Stomach smooth muscle (tissue), 2 donors: ENCODE measurements at regions not wholly inside any gene's neighbourhood (a gene's known extent, or its start where the extent isn't known, plus 50 kb on each side); places are given as distances from the start of the nearest gene placed in this dataset.
"Not testable (repeated sequence)": the region's sequence is repeated elsewhere in the genome, so short reads cannot be mapped to it uniquely, and the experiment has no call there.

Experiments
- H3K27ac ChIP-seq: one replicate; pipeline ENCODE4 v1.7.0; 2013; ENCODE audit warnings: mild to moderate bottlenecking, low read length, inconsistent platforms
- H3K27me3 ChIP-seq, 2 donors: one replicate each; pipeline ENCODE4 v1.7.0; 2013; ENCODE audit warnings: low read length in 2 of 2; ENCODE audit not compliant: insufficient read depth in 2 of 2, control insufficient read depth in 1 of 2
- H3K36me3 ChIP-seq, 2 donors: one replicate each; pipeline ENCODE4 v1.7.0; 2013; ENCODE audit warnings: low read length in 2 of 2; ENCODE audit not compliant: control insufficient read depth in 2 of 2, insufficient read depth in 2 of 2
- H3K4me1 ChIP-seq: one replicate; pipeline ENCODE4 v1.7.0; 2013; ENCODE audit warnings: low read length; ENCODE audit not compliant: control insufficient read depth, insufficient read depth
- H3K4me3 ChIP-seq, 2 donors: one replicate each; pipeline ENCODE4 v1.7.0; 2013; ENCODE audit warnings: low read length in 2 of 2
- H3K9ac ChIP-seq, 2 donors: one replicate each; pipeline ENCODE4 v1.7.0; 2013; ENCODE audit warnings: low read length in 2 of 2, mild to moderate bottlenecking in 1 of 2
- H3K9me3 ChIP-seq, 2 donors: one replicate each; pipeline ENCODE4 v1.7.0; 2013; ENCODE audit warnings: low read length in 2 of 2; ENCODE audit not compliant: control insufficient read depth in 2 of 2
- donor health status: healthy.
- donor health status: Pancreatic carcinoma.

DNA sequence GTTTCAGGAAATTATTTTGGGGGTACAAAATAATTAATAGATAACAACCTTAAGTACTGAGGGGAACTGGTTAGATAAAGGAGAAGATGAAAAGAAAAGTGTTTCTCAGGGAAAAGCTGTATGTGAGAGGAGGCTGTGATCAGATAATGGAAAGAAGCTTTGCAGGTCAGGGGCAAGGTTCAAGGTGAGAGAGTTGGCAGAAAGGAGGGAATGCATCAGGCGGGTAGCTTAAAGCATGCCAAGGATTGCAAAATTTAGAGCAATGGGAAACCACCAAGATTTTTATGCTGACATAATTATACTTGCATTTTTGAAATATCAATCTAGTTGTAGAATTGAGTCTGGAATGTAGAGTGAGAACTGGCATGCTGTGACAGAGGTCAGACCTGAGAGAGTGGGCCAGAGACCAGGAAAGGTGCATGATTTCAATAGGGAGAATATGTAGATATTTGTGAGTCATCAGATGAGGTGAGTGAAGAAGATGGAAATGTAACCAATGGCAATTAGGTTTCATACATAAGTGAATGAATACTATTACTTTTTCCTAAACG, 508.7 kb downstream of the TRIML1 start:
- H3K27me3 ChIP-seq = no peaks in the 10 kb centered on the region
- no peaks in the 10 kb centered on the region for H3K4me1 ChIP-seq
- H3K9me3 ChIP-seq = no peaks in the 10 kb centered on the region
- H3K27ac ChIP-seq = no peak overlapping the region
- no peak overlapping the region for H3K4me3 ChIP-seq
- no peak overlapping the region for H3K9ac ChIP-seq
- H3K36me3 ChIP-seq = no peaks in the 10 kb centered on the region

DNA sequence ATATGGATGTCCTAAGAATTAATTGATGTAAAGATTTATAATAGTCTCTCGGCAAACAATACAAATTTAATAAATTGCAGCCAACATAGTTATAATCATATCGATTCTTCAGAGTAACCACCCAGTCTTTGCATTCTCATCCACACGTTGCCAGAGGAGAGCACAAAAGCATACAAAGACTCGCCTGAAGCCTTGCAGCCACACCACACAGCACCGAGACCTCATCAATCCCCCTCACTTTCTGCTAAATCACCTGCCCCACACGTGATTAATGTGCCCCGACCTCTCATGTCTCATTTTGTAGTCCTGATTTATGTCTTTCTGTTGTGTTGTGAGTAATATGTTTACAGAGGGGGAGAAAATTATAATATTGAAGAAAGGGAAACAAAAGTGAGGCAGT, 510.4 kb downstream of the TRIML1 start:
- Histone ChIP-seq H3K27me3 (no peaks in the 10 kb centered on the region), H3K36me3 (no peaks in the 10 kb centered on the region), H3K27ac (no peak overlapping the region), H3K9ac (no peak overlapping the region), H3K9me3 (no peaks in the 10 kb centered on the region), H3K4me1 (no peaks in the 10 kb centered on the region), H3K4me3 (no peak overlapping the region)

DNA sequence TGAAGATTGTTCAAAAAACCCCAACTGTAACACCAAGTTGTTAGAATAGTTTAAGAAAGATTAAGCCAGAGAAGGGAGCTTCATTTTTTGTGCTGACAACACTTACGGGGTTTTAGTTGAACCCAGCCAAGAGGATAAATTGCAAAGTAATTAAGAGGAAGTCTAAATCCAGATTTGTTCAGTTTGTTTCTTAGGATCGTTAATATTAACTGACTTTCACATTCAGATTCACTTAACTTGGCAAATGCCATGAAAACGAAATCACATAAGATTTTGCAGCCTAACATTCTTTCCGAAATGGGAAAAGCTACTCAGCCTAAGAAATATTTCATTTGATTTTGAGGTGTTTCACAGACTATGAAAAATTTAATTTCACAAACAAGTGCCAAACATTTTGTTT, 511.3 kb downstream of the TRIML1 start:
- H3K27ac ChIP-seq = no peak overlapping the region
- H3K4me3 ChIP-seq = no peak overlapping the region
- no peaks in the 10 kb centered on the region for H3K36me3 ChIP-seq
- H3K9me3 ChIP-seq = no peaks in the 10 kb centered on the region
- no peaks in the 10 kb centered on the region for H3K27me3 ChIP-seq
- H3K9ac ChIP-seq = no peak overlapping the region
- no peaks in the 10 kb centered on the region for H3K4me1 ChIP-seq

GRCh38 chr4:188657365-188657764, 518.1 kb downstream of the TRIML1 start:
- H3K36me3 ChIP-seq = no peaks in the 10 kb centered on the region
- H3K9ac ChIP-seq = no peak overlapping the region
- no peaks in the 10 kb centered on the region for H3K27me3 ChIP-seq
- no peak overlapping the region for H3K27ac ChIP-seq
- H3K4me3 ChIP-seq = no peak overlapping the region
- H3K4me1 ChIP-seq = no peaks in the 10 kb centered on the region
- H3K9me3 ChIP-seq = no peaks in the 10 kb centered on the region

DNA sequence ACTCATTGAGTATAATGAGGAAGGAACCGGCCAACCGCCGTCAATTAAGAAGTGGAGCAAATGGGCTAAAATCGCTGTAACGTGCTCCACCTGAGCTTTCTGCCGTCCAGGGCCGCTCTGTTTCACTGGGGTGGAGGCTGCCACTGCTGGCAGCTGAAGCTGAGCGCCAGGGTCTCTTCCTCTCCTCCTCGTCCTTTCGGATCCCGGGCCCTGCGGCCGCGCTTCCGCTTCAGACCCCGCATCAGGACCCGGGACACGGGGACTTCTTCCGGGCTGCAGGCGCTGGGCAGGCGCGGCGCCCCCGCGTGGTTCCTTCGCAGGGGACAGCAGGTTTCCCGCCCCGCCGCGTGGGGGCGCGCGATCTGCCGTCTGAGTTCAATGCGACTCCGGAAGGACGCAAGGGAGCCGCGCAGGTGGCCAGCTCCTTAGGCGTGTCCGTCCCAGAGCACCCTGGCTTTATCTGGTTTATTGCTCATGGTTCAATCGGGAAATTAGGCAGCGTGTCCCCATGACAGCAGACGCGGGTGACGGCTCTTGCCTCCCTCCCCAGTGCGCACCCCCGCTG, 519.8 kb downstream of the TRIML1 start:
- Histone ChIP-seq H3K27ac (no peak overlapping the region), H3K4me3 (no peak overlapping the region), H3K4me1 (no peaks in the 10 kb centered on the region), H3K9me3 (peaks cover 0 to 4% of the 10 kb centered on the region in 2 donors), H3K27me3 (no peaks in the 10 kb centered on the region), H3K9ac (no peak overlapping the region), H3K36me3 (no peaks in the 10 kb centered on the region)

GRCh38 chr4:188660796-188661195, 521.6 kb downstream of the TRIML1 start:
- Histone ChIP-seq H3K4me3 (no peak overlapping the region), H3K27ac (no peak overlapping the region), H3K9ac (no peak overlapping the region), H3K36me3 (no peaks in the 10 kb centered on the region), H3K9me3 (peaks cover 0 to 4% of the 10 kb centered on the region in 2 donors), H3K27me3 (no peaks in the 10 kb centered on the region), H3K4me1 (no peaks in the 10 kb centered on the region)

DNA sequence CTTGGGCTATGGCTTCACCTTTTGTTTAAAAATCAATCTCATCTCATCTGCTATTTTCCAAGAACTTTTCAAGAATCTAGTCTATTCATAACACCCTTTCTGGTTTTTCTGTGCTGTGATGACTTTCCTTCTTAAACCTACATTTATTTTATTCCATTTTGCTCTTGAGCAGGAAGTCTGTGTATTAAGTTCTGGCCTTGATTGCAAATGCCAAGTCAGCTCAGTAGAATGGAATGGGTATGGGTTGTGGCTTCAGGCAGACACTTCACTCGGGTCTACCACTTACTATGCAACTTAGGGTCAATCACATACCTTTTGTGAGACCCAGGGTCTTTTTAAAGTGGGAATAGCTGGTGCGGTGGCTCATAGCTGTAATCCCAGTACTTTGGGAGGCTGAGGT, 522.3 kb downstream of the TRIML1 start:
- Histone ChIP-seq H3K4me1 (no peaks in the 10 kb centered on the region), H3K4me3 (no peak overlapping the region), H3K36me3 (no peaks in the 10 kb centered on the region), H3K27ac (no peak overlapping the region), H3K9me3 (peaks cover 0 to 4% of the 10 kb centered on the region in 2 donors), H3K9ac (no peak overlapping the region), H3K27me3 (no peaks in the 10 kb centered on the region)

DNA sequence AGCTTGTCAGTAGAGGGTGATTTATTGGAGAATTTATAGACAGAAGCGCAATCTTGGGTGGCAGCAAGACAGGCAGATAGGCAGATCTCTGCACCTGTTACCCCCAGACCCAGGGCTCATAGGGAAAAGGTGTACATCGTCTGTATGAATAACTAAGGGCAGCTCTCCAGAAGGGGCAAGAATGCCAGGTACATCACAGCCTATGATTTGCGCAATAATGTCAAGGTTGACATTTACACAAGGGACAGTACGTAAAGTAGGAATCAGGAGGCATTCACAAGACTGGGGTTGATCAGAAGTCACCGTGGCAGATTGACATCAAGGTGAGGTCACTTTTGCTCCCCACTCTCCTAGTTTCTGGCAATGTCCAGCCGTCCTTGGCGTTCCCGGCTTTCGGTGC, 524.1 kb downstream of the TRIML1 start:
- Histone ChIP-seq H3K36me3 (no peaks in the 10 kb centered on the region), H3K27me3 (no peaks in the 10 kb centered on the region), H3K9ac (no peak overlapping the region), H3K4me1 (no peaks in the 10 kb centered on the region), H3K9me3 (peaks cover 0 to 7% of the 10 kb centered on the region in 2 donors), H3K27ac (no peak overlapping the region), H3K4me3 (no peak overlapping the region)

GRCh38 chr4:188665491-188666457, 526.5 kb downstream of the TRIML1 start:
- no peaks in the 10 kb centered on the region for H3K36me3 ChIP-seq
- no peak overlapping the region for H3K4me3 ChIP-seq
- H3K9me3 ChIP-seq = peaks cover 0 to 9% of the 10 kb centered on the region in 2 donors
- no peak overlapping the region for H3K9ac ChIP-seq
- no peaks in the 10 kb centered on the region for H3K4me1 ChIP-seq
- no peak overlapping the region for H3K27ac ChIP-seq
- no peaks in the 10 kb centered on the region for H3K27me3 ChIP-seq

DNA sequence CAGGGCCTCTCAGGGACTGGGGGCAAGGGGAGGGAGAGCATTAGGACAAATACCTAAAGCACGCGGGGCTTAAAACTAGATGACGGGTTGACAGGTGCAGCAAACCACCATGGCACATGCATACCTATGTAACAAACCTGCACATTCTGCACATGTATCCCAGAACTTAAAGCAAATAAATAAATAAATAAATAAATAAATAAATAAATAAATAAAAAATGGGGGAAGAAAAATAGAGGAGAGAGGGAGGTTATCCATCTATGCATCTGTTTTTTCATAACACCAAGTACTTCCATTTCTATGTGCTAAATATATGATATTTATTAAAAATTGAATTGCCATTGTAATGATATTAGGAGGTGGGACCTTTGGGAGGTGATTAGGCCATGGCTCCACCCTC, 539.5 kb downstream of the TRIML1 start:
- H3K27ac ChIP-seq, H3K27me3 ChIP-seq, H3K36me3 ChIP-seq, H3K4me3 ChIP-seq, H3K9me3 ChIP-seq, H3K9ac ChIP-seq, H3K4me1 ChIP-seq: not testable (repeated sequence)
